Vagina (tissue), 2 donors: ENCODE measurements at regions not wholly inside any gene's neighbourhood (a gene's known extent, or its start where the extent isn't known, plus 50 kb on each side); places are given as distances from the start of the nearest gene placed in this dataset.

Source experiments
- POLR2A ChIP-seq, 2 donors: fragments of 450-650 bp; IDR thresholded peaks; one replicate each; pipeline ENCODE4 v1.6.1; 2017; ENCODE audit warnings: antibody characterized with exemption in 2 of 2, mild to moderate bottlenecking in 2 of 2, moderate library complexity in 2 of 2
- POLR2AphosphoS5 ChIP-seq, 2 donors: sonication (generic); formaldehyde crosslinking; IDR thresholded peaks; one replicate each; pipeline ENCODE4 v1.9.0; 2017; ENCODE audit warnings: antibody characterized with exemption in 2 of 2, mild to moderate bottlenecking in 2 of 2, low read depth in 1 of 2; ENCODE audit not compliant: insufficient read depth in 1 of 2
- TF ChIP-seq, protein P1 (sequence below), 3 experiments: fragments of 450-650 bp in 2 of 3; fragments of 200-600 bp in 1 of 3; sonication (generic) in 1 of 3; IDR thresholded peaks; one replicate each; pipeline ENCODE4 v1.5.1; 2017 to 2019; ENCODE audit warnings: antibody characterized with exemption in 3 of 3, mild to moderate bottlenecking in 2 of 3, moderate library complexity in 2 of 3

DNA sequence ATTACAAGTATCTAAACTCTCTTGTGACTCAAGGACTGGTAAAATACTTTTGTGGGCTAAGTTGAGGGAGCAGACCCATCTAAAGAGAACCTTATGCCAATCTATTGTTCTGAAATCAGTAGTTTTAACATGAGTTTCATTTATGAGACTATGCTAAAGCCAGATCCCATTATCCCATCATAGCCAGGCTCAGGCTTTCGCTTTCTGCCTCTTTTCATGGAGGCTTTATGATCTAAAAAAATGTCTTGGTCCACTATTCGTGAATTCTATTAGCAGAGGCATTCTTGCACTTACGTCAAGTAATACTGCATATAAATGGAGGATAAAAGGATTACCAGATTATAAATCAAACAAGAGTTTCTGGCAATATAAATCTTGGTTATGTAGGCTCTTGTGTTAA is 1636.9 kb upstream of the ACVR2A start:
- TF ChIP-seq POLR2AphosphoS5 (IDR thresholded peaks at IDR 0.05; ENCODE audit: insufficient read depth in 1 of 2, low read depth in 1 of 2) = no peak
- TF ChIP-seq, protein P1, sequence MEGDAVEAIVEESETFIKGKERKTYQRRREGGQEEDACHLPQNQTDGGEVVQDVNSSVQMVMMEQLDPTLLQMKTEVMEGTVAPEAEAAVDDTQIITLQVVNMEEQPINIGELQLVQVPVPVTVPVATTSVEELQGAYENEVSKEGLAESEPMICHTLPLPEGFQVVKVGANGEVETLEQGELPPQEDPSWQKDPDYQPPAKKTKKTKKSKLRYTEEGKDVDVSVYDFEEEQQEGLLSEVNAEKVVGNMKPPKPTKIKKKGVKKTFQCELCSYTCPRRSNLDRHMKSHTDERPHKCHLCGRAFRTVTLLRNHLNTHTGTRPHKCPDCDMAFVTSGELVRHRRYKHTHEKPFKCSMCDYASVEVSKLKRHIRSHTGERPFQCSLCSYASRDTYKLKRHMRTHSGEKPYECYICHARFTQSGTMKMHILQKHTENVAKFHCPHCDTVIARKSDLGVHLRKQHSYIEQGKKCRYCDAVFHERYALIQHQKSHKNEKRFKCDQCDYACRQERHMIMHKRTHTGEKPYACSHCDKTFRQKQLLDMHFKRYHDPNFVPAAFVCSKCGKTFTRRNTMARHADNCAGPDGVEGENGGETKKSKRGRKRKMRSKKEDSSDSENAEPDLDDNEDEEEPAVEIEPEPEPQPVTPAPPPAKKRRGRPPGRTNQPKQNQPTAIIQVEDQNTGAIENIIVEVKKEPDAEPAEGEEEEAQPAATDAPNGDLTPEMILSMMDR (IDR thresholded peaks at IDR 0.05) = no peak
- no peak for TF ChIP-seq POLR2A (IDR thresholded peaks at IDR 0.05)
